OCI-LY3 (cell line): ENCODE measurements at regions not wholly inside any gene's neighbourhood (a gene's known extent, or its start where the extent isn't known, plus 50 kb on each side); places are given as distances from the start of the nearest gene placed in this dataset.

Experiments used
- CTCF ChIP-seq: fragments of 200-600, 300-600 bp; sonication (generic); IDR thresholded peaks from 2 replicates; pipeline ENCODE4 v1.5.1; 2014; ENCODE audit warnings: antibody characterized with exemption, low read length, low read depth
- EZH2phosphoT487 ChIP-seq: fragments of 200-600 bp; shearing (Covaris generic); IDR thresholded peaks from 2 replicates; pipeline ENCODE4 v1.6.1; 2018; ENCODE audit warnings: antibody characterized with exemption, mixed run types, low read depth

DNA sequence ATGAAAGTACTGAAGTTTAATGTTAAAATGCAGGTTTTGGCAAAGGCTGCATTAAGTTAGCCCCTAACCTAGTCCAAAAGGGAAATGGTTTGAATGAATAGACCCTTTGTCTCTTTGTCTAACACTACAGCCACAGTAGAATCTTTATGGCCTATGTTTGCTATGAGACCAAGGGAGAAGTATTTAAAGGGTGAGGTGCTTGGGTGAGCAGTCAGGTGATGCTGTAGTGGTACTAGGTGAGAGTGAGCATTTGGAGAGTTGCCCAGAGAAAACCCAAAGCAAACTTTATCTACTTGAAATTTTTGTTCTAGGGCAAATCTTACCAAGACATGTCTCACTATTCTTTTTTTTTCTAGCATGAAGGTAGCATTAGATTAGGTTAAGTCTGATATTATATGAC lies 1961.4 kb upstream of the WWC1 start:
- no peak for TF ChIP-seq CTCF
- TF ChIP-seq EZH2phosphoT487: no peak
